ENCODE measurements at regions not wholly inside any gene's neighbourhood (a gene's known extent, or its start where the extent isn't known, plus 50 kb on each side); places are given as distances from the start of the nearest gene placed in this dataset.
A peak's percentile ranks its signal among the peaks of the same experiment; 100 is the strongest.

DNA sequence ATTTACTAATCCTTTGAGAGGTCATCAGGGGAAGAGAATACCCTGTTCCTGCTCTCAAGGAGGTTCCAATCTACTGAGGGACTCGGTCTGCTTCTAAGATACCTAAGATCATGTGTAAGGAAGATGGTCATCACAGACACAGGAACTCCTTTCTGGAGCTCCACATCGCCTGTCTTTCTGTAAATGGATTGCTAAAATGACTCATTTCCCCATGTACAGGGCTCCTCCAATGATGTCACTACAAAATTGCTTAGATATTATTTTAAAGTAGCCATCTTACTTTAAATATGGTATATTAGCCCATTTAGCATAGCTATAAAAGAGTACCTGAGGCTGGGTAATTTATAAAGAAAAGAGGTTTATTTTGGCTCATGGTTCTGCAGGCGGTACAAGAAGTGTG lies 206.1 kb upstream of the PROK2 start:
- Mint-ChIP-seq H3K4me3 (ENCODE audit: unreplicated experiment) (no peak overlapping the region), H3K9me3 (ENCODE audit: unreplicated experiment) (no peaks in the 10 kb centered on the region), H3K27ac (ENCODE audit: low read depth, unreplicated experiment) (no peak overlapping the region), H3K4me1 (ENCODE audit: insufficient read depth, unreplicated experiment) (peaks cover 7% of the 10 kb centered on the region), H3K36me3 (ENCODE audit: insufficient read depth, unreplicated experiment) (no peaks in the 10 kb centered on the region), H3K27me3 (ENCODE audit: insufficient read depth, unreplicated experiment) (no peaks in the 10 kb centered on the region)
- intact Hi-C loops (cut with micrococcal nuclease) = no loop called here
- ChIA-PET CTCF (interaction anchor here (1.0 to 1.3 kb wide), 4 partner anchors 36 to 1096 kb away, joined by 3 to 4 read pairs (median 3); no protein-coding TSS in a partner anchor), POLR2A (no interaction called here)
- DNase-seq (ENCODE audit: unreplicated experiment) = no peak
- TF ChIP-seq, protein P1, sequence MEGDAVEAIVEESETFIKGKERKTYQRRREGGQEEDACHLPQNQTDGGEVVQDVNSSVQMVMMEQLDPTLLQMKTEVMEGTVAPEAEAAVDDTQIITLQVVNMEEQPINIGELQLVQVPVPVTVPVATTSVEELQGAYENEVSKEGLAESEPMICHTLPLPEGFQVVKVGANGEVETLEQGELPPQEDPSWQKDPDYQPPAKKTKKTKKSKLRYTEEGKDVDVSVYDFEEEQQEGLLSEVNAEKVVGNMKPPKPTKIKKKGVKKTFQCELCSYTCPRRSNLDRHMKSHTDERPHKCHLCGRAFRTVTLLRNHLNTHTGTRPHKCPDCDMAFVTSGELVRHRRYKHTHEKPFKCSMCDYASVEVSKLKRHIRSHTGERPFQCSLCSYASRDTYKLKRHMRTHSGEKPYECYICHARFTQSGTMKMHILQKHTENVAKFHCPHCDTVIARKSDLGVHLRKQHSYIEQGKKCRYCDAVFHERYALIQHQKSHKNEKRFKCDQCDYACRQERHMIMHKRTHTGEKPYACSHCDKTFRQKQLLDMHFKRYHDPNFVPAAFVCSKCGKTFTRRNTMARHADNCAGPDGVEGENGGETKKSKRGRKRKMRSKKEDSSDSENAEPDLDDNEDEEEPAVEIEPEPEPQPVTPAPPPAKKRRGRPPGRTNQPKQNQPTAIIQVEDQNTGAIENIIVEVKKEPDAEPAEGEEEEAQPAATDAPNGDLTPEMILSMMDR (IDR thresholded peaks at IDR 0.05; ENCODE audit: unreplicated experiment) = no peak
- no TSS peak for BruUV-seq (replicated peaks)

DNA sequence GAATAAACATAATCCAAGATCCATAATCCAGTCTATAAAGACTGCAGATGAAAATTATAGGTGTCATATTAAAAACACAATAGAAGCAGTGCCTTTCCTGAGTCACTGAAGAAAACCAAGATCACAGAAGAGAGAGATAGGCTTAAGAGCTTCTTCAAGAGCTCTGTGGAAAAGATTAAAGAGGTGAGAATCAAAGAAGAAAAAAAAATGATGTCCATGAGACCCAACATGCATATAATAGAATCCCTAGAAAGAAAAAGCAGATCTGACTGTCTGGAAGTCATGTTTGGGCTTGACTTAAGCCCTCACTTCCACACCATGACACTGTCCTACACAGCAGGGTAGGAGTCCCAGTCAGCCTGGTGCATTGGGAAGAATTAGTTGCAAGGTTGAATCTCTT lies 205.6 kb upstream of the PROK2 start:
- peaks cover 7% of the 10 kb centered on the region for H3K4me1 Mint-ChIP-seq (ENCODE audit: insufficient read depth, unreplicated experiment)
- DNase-seq (ENCODE audit: unreplicated experiment) = no peak
- no peak overlapping the region for H3K27ac Mint-ChIP-seq (ENCODE audit: low read depth, unreplicated experiment)
- CTCF ChIA-PET = interaction anchor here (1.0 to 1.3 kb wide), 4 partner anchors 36 to 1096 kb away, joined by 3 to 4 read pairs (median 3); no protein-coding TSS in a partner anchor
- POLR2A ChIA-PET = interaction anchor here (1.4 kb wide), 1 partner anchor 9 kb away, joined by 5 read pairs; no protein-coding TSS in a partner anchor
- no peak overlapping the region for H3K4me3 Mint-ChIP-seq (ENCODE audit: unreplicated experiment)
- H3K27me3 Mint-ChIP-seq (ENCODE audit: insufficient read depth, unreplicated experiment) = no peaks in the 10 kb centered on the region
- H3K9me3 Mint-ChIP-seq (ENCODE audit: unreplicated experiment) = no peaks in the 10 kb centered on the region
- no TSS peak for BruUV-seq (replicated peaks)
- TF ChIP-seq, protein P1 (IDR thresholded peaks at IDR 0.05; ENCODE audit: unreplicated experiment) = no peak
- intact Hi-C loops (cut with micrococcal nuclease) = no loop called here
- peaks cover under 1% of the 10 kb centered on the region for H3K36me3 Mint-ChIP-seq (ENCODE audit: insufficient read depth, unreplicated experiment)

DNA sequence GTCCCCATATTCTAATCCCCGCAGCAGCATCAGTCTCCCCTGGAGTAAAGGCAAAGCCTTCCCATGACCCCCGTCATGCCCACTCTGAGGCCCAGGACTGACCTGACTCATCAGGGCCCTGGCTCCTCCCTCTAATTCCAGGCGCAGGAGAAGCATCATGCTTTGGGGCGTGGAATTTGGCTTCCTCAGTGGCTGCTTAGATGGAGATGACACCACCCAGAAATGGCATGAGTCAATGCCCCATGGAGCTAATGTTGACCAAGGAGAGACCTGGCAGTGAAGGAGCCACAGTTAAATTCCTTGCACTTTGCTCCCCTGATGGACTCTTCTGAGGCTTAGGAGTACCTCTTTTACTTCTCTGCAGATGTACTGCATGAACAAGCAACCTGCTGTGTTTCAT lies 204.2 kb upstream of the PROK2 start:
- Mint-ChIP-seq H3K27me3 (ENCODE audit: insufficient read depth, unreplicated experiment) (no peaks in the 10 kb centered on the region), H3K27ac (ENCODE audit: low read depth, unreplicated experiment) (no peak overlapping the region), H3K4me1 (ENCODE audit: insufficient read depth, unreplicated experiment) (peaks cover 7% of the 10 kb centered on the region), H3K36me3 (ENCODE audit: insufficient read depth, unreplicated experiment) (peaks cover 5% of the 10 kb centered on the region), H3K4me3 (ENCODE audit: unreplicated experiment) (no peak overlapping the region), H3K9me3 (ENCODE audit: unreplicated experiment) (no peaks in the 10 kb centered on the region)
- ChIA-PET CTCF (interaction anchor here (0.6 to 1.9 kb wide), 6 partner anchors 11 to 833 kb away, joined by 3 to 6 read pairs (median 3); no protein-coding TSS in a partner anchor), POLR2A (interaction anchor here (1.4 kb wide), 1 partner anchor 10 kb away, joined by 5 read pairs; no protein-coding TSS in a partner anchor)
- no TSS peak for BruUV-seq (replicated peaks)
- peak; percentile 76 for DNase-seq (ENCODE audit: unreplicated experiment)
- TF ChIP-seq, protein P1 (IDR thresholded peaks at IDR 0.05; ENCODE audit: unreplicated experiment) = no peak
- intact Hi-C loops (cut with micrococcal nuclease) = no loop called here

DNA sequence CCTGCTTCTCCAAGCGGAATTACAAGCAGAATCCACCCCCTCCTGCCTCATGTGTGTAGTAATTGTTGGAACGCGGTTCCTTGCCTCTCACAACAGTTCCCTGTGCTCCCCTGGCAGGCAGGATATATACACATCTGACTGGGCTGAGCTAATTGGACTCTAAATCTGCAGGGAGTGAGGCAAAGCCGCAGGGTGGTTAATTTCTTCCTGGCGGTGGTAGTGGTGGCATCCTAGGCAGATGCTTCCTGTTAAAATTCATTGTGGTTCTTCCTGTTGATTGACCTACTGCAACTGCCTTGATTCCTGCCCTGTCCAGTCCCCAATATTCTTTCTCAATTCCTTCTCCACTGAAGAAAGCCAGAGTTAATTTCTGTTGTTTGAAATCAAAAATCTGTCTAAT lies 202.9 kb upstream of the PROK2 start:
- BruUV-seq (replicated peaks) = no TSS peak
- Mint-ChIP-seq H3K36me3 (ENCODE audit: insufficient read depth, unreplicated experiment) (peaks cover 5% of the 10 kb centered on the region), H3K27ac (ENCODE audit: low read depth, unreplicated experiment) (no peak overlapping the region), H3K4me3 (ENCODE audit: unreplicated experiment) (no peak overlapping the region), H3K27me3 (ENCODE audit: insufficient read depth, unreplicated experiment) (no peaks in the 10 kb centered on the region), H3K9me3 (ENCODE audit: unreplicated experiment) (no peaks in the 10 kb centered on the region), H3K4me1 (ENCODE audit: insufficient read depth, unreplicated experiment) (peaks cover 7% of the 10 kb centered on the region)
- CTCF ChIA-PET = interaction anchor here (0.6 to 2.7 kb wide), 9 partner anchors 10 to 795 kb away, joined by 3 to 9 read pairs (median 3); no protein-coding TSS in a partner anchor
- TF ChIP-seq, protein P1 (IDR thresholded peaks at IDR 0.05; ENCODE audit: unreplicated experiment) = no peak
- intact Hi-C loops (cut with micrococcal nuclease) = no loop called here
- POLR2A ChIA-PET = interaction anchor here (0.6 kb wide), 1 partner anchor 20 kb away, joined by 3 read pairs; no protein-coding TSS in a partner anchor
- no peak for DNase-seq (ENCODE audit: unreplicated experiment)

All from MCF 10A (cell line).